Fibroblast of lung (primary cell): ENCODE measurements at regions not wholly inside any gene's neighbourhood (a gene's known extent, or its start where the extent isn't known, plus 50 kb on each side); places are given as distances from the start of the nearest gene placed in this dataset.

Source experiments
- DNase-seq, 2 donors: peaks; one replicate each; pipeline versions ENCODE4 v3.0.0 to v3.0.0-alpha.2; 2010; ENCODE audit warnings: low read depth in 2 of 2
- H2AFZ ChIP-seq: 2 replicates; pipeline ENCODE4 v1.5.1; 2012; ENCODE audit warnings: low read length, control low read depth, inconsistent platforms
- H3K27ac ChIP-seq: 2 replicates; pipeline ENCODE4 v1.5.1; 2011; ENCODE audit warnings: low read length, control low read depth; ENCODE audit not compliant: insufficient read depth
- H3K27me3 ChIP-seq: 2 replicates; pipeline ENCODE4 v1.5.1; 2011; ENCODE audit warnings: mild to moderate bottlenecking, low read length; ENCODE audit not compliant: control insufficient read depth, insufficient read depth
- H3K36me3 ChIP-seq: 2 replicates; pipeline ENCODE4 v1.5.1; 2011; ENCODE audit warnings: low read length; ENCODE audit not compliant: control insufficient read depth, insufficient read depth
- H3K4me1 ChIP-seq: 2 replicates; pipeline ENCODE4 v1.5.1; 2011; ENCODE audit warnings: low read length; ENCODE audit not compliant: control insufficient read depth, insufficient read depth; ENCODE audit errors: extremely low read depth
- H3K4me2 ChIP-seq: 2 replicates; pipeline ENCODE4 v1.5.1; 2011; ENCODE audit warnings: low read length, control low read depth; ENCODE audit not compliant: insufficient read depth; ENCODE audit errors: extremely low read depth
- H3K4me3 ChIP-seq, 4 experiments: fragments of 200-600 bp in 1 of 4; sonication (generic) in 1 of 4; replicated peaks in 1 of 4; 2 replicates each; pipeline ENCODE4 v1.5.1; 2011 to 2016; ENCODE audit warnings: low read length in 4 of 4, low read depth in 3 of 4, mild to moderate bottlenecking in 3 of 4, control low read depth in 2 of 4, inconsistent platforms in 1 of 4, mixed read lengths in 1 of 4; ENCODE audit not compliant: insufficient read depth in 1 of 4; ENCODE audit errors: control extremely low read depth in 1 of 4
- H3K79me2 ChIP-seq: 2 replicates; pipeline ENCODE4 v1.5.1; 2012; ENCODE audit warnings: mild to moderate bottlenecking, low read length, inconsistent platforms; ENCODE audit not compliant: control insufficient read depth, insufficient read depth
- H3K9ac ChIP-seq: 2 replicates; pipeline ENCODE4 v1.5.1; 2011; ENCODE audit warnings: mild to moderate bottlenecking, low read length, control low read depth; ENCODE audit not compliant: insufficient read depth
- H3K9me3 ChIP-seq: 2 replicates; pipeline ENCODE4 v1.5.1; 2012; ENCODE audit warnings: low read depth, low read length; ENCODE audit not compliant: control insufficient read depth, insufficient read depth
- H4K20me1 ChIP-seq: 2 replicates; pipeline ENCODE4 v1.5.1; 2011; ENCODE audit warnings: low read length; ENCODE audit not compliant: control insufficient read depth, insufficient read depth; ENCODE audit errors: extremely low read depth
- EZH2 ChIP-seq: IDR thresholded peaks from 2 replicates; pipeline ENCODE4 v1.5.1; 2012; ENCODE audit warnings: low read length, control low read depth, mild to moderate bottlenecking; ENCODE audit errors: missing control alignments
- TF ChIP-seq, protein P1 (sequence below), 2 donors: IDR thresholded peaks in 1 of 2; conservative IDR thresholded peaks in 1 of 2; 1 replicate in 1 of 2; 2 replicates in 1 of 2; pipeline ENCODE4 v1.5.1; 2011 to 2012; ENCODE audit warnings: low read length in 2 of 2, control low read depth in 1 of 2, inconsistent platforms in 1 of 2, low read depth in 1 of 2, mild to moderate bottlenecking in 1 of 2

DNA sequence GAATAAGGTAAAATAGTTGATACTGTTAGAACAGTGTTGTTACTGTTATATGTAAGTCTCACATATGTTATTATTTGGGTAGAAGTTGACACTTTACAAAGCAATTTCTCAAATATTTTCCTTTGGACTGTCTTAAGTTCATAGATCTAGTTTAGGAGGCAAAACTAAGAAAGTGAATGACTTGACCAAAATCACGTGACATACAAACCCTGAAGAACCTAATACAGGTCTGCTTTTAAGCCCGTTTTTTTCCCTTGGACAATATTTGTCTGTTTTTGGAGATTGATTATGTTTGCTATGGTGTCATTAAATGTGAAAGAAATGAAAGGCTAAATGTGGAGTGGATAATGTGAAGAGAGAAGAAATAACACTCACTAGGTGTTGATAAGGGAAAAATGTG, 644.9 kb upstream of the PITX2 start:
- Histone ChIP-seq H3K27me3 (no peaks in the 10 kb centered on the region), H4K20me1 (no peaks in the 10 kb centered on the region), H3K27ac (no peak overlapping the region), H3K9ac (no peak overlapping the region), H3K79me2 (no peaks in the 10 kb centered on the region), H3K9me3 (no peaks in the 10 kb centered on the region), H2AFZ (no peak overlapping the region), H3K4me3 (no peak overlapping the region), H3K36me3 (no peaks in the 10 kb centered on the region), H3K4me1 (no peaks in the 10 kb centered on the region), H3K4me2 (no peak overlapping the region)
- TF ChIP-seq, protein P1, sequence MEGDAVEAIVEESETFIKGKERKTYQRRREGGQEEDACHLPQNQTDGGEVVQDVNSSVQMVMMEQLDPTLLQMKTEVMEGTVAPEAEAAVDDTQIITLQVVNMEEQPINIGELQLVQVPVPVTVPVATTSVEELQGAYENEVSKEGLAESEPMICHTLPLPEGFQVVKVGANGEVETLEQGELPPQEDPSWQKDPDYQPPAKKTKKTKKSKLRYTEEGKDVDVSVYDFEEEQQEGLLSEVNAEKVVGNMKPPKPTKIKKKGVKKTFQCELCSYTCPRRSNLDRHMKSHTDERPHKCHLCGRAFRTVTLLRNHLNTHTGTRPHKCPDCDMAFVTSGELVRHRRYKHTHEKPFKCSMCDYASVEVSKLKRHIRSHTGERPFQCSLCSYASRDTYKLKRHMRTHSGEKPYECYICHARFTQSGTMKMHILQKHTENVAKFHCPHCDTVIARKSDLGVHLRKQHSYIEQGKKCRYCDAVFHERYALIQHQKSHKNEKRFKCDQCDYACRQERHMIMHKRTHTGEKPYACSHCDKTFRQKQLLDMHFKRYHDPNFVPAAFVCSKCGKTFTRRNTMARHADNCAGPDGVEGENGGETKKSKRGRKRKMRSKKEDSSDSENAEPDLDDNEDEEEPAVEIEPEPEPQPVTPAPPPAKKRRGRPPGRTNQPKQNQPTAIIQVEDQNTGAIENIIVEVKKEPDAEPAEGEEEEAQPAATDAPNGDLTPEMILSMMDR (conservative IDR thresholded peaks at IDR 0.05 in 1 of 2, IDR thresholded peaks at IDR 0.05 in 1 of 2; ENCODE audit: low read depth in 1 of 2, low read length in 2 of 2) = no peak
- TF ChIP-seq EZH2 = no peak
- DNase-seq = no peak

DNA sequence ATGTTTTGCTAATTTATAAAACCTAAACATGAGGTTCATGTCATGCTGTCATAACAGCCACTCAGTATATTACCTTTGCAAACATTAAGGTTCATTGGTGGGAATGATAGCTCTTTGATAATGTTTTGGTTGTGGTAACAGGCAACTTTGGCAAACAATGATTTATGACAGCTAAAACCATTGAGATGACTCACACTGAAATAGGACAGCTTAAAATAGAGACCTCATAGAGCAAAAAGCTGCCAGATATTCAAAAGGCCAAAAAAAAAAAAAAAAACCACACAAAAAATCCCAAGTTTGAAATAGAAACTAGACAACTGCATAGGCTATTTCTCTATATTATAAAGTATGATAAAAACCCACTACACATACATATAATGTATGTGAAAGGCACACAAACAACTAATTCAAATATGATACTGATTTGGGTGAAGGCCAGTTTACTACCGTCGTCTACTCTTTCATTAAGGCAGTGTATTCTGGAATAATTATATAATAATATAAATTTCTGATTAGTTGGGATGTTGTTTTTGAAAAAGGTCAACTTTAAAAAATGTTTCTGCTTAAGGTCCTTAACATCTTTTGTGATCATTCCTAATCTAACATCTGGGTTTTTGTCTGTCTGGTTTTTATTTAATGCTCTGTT, 646.0 kb upstream of the PITX2 start:
- Histone ChIP-seq H3K4me2 (no peak overlapping the region), H3K9ac (no peak overlapping the region)
- peak; percentile 0 to 77 for DNase-seq

DNA sequence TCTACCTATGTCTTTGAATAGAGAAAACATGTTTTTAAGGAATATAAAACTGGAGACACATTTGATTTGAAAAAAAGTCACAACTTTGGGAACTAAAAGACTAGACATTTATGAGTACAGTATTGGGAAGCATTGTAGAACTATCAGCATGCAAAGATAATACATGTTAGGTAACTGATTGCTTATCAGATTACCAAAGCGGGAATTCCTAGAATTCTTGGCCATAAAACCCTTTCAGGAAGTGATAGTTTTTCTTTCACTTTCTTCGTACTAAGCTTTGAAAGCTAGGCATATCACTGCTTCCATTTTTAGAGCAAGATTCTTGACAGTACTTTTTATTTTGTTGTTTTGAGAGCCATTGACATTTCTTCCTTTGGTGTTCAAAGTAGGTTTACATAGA, 646.6 kb upstream of the PITX2 start:
- Histone ChIP-seq H3K27me3 (no peaks in the 10 kb centered on the region), H2AFZ (no peak overlapping the region), H3K4me3 (no peak overlapping the region), H4K20me1 (no peaks in the 10 kb centered on the region), H3K4me1 (no peaks in the 10 kb centered on the region), H3K4me2 (no peak overlapping the region), H3K9me3 (no peaks in the 10 kb centered on the region), H3K36me3 (no peaks in the 10 kb centered on the region), H3K27ac (no peak overlapping the region), H3K9ac (no peak overlapping the region), H3K79me2 (no peaks in the 10 kb centered on the region)
- peak in 1 of 2 donors; percentile 36 for DNase-seq
- no peak for TF ChIP-seq EZH2
- TF ChIP-seq, protein P1 (conservative IDR thresholded peaks at IDR 0.05 in 1 of 2, IDR thresholded peaks at IDR 0.05 in 1 of 2; ENCODE audit: low read depth in 1 of 2, low read length in 2 of 2) = no peak

More for the DNA sequence above, 646.0 kb upstream of the PITX2 start:
- Histone ChIP-seq H4K20me1 (no peaks in the 10 kb centered on the region), H3K27me3 (no peaks in the 10 kb centered on the region), H2AFZ (no peak overlapping the region), H3K4me3 (no peak overlapping the region), H3K27ac (no peak overlapping the region), H3K4me1 (no peaks in the 10 kb centered on the region), H3K9me3 (no peaks in the 10 kb centered on the region), H3K79me2 (no peaks in the 10 kb centered on the region), H3K36me3 (no peaks in the 10 kb centered on the region)
- no peak for TF ChIP-seq EZH2
- TF ChIP-seq, protein P1 (conservative IDR thresholded peaks at IDR 0.05 in 1 of 2, IDR thresholded peaks at IDR 0.05 in 1 of 2; ENCODE audit: low read depth in 1 of 2, low read length in 2 of 2) = no peak
